Adrenal gland (tissue), 9 donors: ENCODE measurements at regions not wholly inside any gene's neighbourhood (a gene's known extent, or its start where the extent isn't known, plus 50 kb on each side); places are given as distances from the start of the nearest gene placed in this dataset.

Experiments
- DNase-seq, 7 donors: peaks; one replicate each; pipeline ENCODE4 v3.0.0-alpha.2; 2019 to 2020
- H3K27ac ChIP-seq, 5 donors: fragments of 200-600 bp; sonication (generic) in 4 of 5; 1 replicate in 3 of 5; 2 replicates in 2 of 5; pipeline versions ENCODE4 v1.5.1 to v1.8.0; 2016 to 2020; ENCODE audit warnings: mild to moderate bottlenecking in 1 of 5
- H3K27me3 ChIP-seq: fragments of 200-600 bp; 2 replicates; pipeline ENCODE4 v1.8.0; 2021
- H3K36me3 ChIP-seq, 2 donors: fragments of 200-600 bp; replicated peaks in 1 of 2; 1 replicate in 1 of 2; 2 replicates in 1 of 2; pipeline versions ENCODE4 v1.5.1 to v1.8.0; 2018 to 2022
- H3K4me1 ChIP-seq, 2 donors: fragments of 200-600 bp; replicated peaks in 1 of 2; 1 replicate in 1 of 2; 2 replicates in 1 of 2; pipeline versions ENCODE4 v1.5.1 to v1.8.0; 2018 to 2021
- H3K4me3 ChIP-seq, 4 donors: fragments of 200-600 bp; sonication (generic) in 3 of 4; one replicate each; pipeline ENCODE4 v1.5.1; 2016 to 2018
- H3K9me3 ChIP-seq, 3 donors: fragments of 200-600 bp; sonication (generic) in 1 of 3; replicated peaks in 1 of 3; 1 replicate in 2 of 3; 2 replicates in 1 of 3; pipeline versions ENCODE4 v1.5.1 to v1.8.0; 2016 to 2021
- POLR2A ChIP-seq, 2 donors: fragments of 450-650 bp; IDR thresholded peaks; one replicate each; pipeline ENCODE4 v1.6.1; 2017; ENCODE audit warnings: antibody characterized with exemption in 2 of 2, mild to moderate bottlenecking in 2 of 2, moderate library complexity in 1 of 2
- WGBS, 4 donors: extraction: QIAGEN DNeasy Blood & Tissue Kit in 2 of 4; methylation state at CpG; one replicate each; pipeline versions ENCODE4 v1.1.5 to v1.1.7; 2013 to 2017; 5-methylcytosine and 5-hydroxymethylcytosine counted together
- intact Hi-C, 2 donors: fragments of 100-400 bp; cut with DNase I; formaldehyde crosslinking; loops; one replicate each; pipeline versions ENCODE4 v1.14.1 to v1.15.0; 2022 to 2023
- TF ChIP-seq, protein P1 (sequence below), 6 experiments: fragments of 450-650 bp in 4 of 6; fragments of 200-600 bp in 2 of 6; sonication (generic) in 1 of 6; IDR thresholded peaks; 1 replicate in 5 of 6; 2 replicates in 1 of 6; pipeline versions ENCODE4 v1.5.1 to v1.8.0; 2016 to 2021; ENCODE audit warnings: antibody characterized with exemption in 6 of 6, mild to moderate bottlenecking in 2 of 6, moderate library complexity in 1 of 6
- donor health status: healthy with polysubstance abuse.
- donor health status: Bipolar disorder and iron deficiency.
- donor health status: DM: yes; HTN: yes; CAD: no.
- donor health status: DM: no; HTN: no; CAD: no.
- donor health status: DM: no; HTN: no; CAD: no.

DNA sequence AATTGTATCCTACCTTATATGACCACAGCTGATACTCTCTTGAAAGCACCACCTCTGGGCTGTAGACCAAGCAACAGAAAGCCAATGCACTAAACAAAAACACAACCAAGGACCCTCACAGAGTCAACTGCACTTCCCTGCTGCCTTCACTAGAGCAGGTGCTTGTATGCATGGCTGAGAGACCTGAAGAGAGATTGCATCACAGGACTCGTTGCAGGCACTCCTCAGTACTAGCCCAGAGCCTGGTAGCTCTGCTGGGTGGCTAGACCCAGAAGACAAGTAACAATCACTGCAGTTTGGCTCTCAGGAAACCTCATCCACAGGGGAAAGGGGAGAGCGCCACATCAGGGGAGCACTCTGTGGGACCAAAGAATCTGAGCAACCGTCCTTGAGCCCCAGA, 521.6 kb upstream of the IMPG1 start:
- H3K36me3 ChIP-seq, result no peaks in the 10 kb centered on the region
- no peak overlapping the region for H3K4me3 ChIP-seq
- TF ChIP-seq, protein P1, sequence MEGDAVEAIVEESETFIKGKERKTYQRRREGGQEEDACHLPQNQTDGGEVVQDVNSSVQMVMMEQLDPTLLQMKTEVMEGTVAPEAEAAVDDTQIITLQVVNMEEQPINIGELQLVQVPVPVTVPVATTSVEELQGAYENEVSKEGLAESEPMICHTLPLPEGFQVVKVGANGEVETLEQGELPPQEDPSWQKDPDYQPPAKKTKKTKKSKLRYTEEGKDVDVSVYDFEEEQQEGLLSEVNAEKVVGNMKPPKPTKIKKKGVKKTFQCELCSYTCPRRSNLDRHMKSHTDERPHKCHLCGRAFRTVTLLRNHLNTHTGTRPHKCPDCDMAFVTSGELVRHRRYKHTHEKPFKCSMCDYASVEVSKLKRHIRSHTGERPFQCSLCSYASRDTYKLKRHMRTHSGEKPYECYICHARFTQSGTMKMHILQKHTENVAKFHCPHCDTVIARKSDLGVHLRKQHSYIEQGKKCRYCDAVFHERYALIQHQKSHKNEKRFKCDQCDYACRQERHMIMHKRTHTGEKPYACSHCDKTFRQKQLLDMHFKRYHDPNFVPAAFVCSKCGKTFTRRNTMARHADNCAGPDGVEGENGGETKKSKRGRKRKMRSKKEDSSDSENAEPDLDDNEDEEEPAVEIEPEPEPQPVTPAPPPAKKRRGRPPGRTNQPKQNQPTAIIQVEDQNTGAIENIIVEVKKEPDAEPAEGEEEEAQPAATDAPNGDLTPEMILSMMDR (IDR thresholded peaks at IDR 0.05), result no peak
- TF ChIP-seq POLR2A (IDR thresholded peaks at IDR 0.05), result no peak
- WGBS, 4 donors, result 64 to 87% (median 74%) methylated on average over 2 to 3 of the region's 3 CpGs
- H3K9me3 ChIP-seq, result peaks cover 0 to 4% (median 0%) of the 10 kb centered on the region in 3 donors
- H3K27ac ChIP-seq, result no peak overlapping the region
- H3K4me1 ChIP-seq, result no peaks in the 10 kb centered on the region
- no peak for DNase-seq
- no peaks in the 10 kb centered on the region for H3K27me3 ChIP-seq
- intact Hi-C loops, result no loop called here

DNA sequence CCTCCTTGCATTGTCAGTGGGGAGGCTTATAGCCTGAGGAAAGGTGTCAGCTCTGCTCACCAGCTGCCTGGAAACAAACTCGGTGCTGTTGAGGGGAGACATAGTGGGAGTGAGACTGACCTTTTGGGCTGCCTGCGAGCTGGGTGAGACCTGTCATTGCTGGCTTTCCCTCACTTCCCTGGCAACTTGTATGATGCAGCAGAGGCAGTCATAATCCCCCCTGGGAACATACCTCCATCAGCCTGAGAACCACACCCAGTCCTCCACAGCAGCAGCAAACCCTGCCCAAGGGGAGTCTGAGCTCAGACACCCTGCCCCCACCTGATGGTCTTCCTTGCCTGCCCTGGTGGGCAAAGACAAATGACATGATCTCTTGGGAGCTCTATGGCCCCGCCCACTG, 521.2 kb upstream of the IMPG1 start:
- TF ChIP-seq POLR2A (IDR thresholded peaks at IDR 0.05), result no peak
- TF ChIP-seq, protein P1 (IDR thresholded peaks at IDR 0.05), result no peak
- no peaks in the 10 kb centered on the region for H3K4me1 ChIP-seq
- no peaks in the 10 kb centered on the region for H3K36me3 ChIP-seq
- H3K27ac ChIP-seq, result no peak overlapping the region
- peaks cover 0 to 4% (median 0%) of the 10 kb centered on the region in 3 donors for H3K9me3 ChIP-seq
- no peaks in the 10 kb centered on the region for H3K27me3 ChIP-seq
- WGBS, 4 donors, result 57 to 72% (median 60%) methylated on average over 2 to 3 of the region's 3 CpGs; no CpG with 5 or more reads in 1 of the 4 donors
- no peak for DNase-seq
- intact Hi-C loops, result no loop called here
- H3K4me3 ChIP-seq, result no peak overlapping the region

DNA sequence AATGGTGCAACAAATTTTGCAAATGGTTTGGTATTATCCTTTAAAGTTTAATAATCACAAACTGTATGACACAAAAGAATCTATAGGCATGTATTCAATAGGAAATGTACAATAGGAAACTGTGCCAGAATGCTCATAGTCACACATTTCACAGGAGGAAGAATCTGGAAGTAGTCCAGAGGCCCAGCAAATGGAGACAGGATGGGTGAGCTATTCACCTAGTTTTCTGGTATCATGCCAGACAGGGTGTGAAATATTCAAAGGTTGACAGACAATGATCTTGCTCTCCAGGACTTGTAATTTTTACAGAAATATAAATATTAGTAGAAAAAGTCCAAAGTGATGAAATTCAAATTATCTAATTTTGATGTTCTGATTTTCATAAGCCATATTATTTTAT, 520.1 kb upstream of the IMPG1 start:
- no peak for DNase-seq
- no peaks in the 10 kb centered on the region for H3K36me3 ChIP-seq
- H3K4me1 ChIP-seq, result no peaks in the 10 kb centered on the region
- H3K27ac ChIP-seq, result no peak overlapping the region
- no peaks in the 10 kb centered on the region for H3K27me3 ChIP-seq
- intact Hi-C loops, result no loop called here
- no peak overlapping the region for H3K4me3 ChIP-seq
- peaks cover 0 to 4% (median 0%) of the 10 kb centered on the region in 3 donors for H3K9me3 ChIP-seq
- TF ChIP-seq, protein P1 (IDR thresholded peaks at IDR 0.05), result no peak
- no peak for TF ChIP-seq POLR2A (IDR thresholded peaks at IDR 0.05)

DNA sequence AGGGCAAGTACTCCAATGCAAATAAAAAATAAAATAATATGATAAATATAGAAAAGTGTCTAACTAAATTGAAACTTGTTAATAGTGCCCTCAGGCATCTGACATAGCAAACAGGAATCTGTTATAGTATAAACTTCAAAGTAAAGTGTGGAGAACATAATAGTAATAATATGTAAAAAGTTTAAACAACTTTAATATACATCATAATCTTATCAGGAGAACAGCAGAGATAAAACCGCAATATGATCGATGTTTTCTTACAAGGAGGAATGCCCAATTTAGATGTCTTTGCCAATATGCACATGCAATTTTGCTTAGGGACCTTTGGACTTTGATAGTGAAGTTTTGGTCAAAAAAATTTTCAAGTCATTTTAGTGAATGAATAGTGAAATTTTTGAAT, 514.8 kb upstream of the IMPG1 start:
- DNase-seq, result no peak
- TF ChIP-seq POLR2A (IDR thresholded peaks at IDR 0.05), result no peak
- TF ChIP-seq, protein P1 (IDR thresholded peaks at IDR 0.05), result no peak
- peaks cover 0 to 3% (median 0%) of the 10 kb centered on the region in 3 donors for H3K9me3 ChIP-seq
- H3K27me3 ChIP-seq, result no peaks in the 10 kb centered on the region
- no peaks in the 10 kb centered on the region for H3K36me3 ChIP-seq
- WGBS, 4 donors, result 25 to 49% (median 36%) methylated on average over 2 of the region's 2 CpGs
- no peak overlapping the region for H3K4me3 ChIP-seq
- H3K27ac ChIP-seq, result no peak overlapping the region
- H3K4me1 ChIP-seq, result no peaks in the 10 kb centered on the region
- intact Hi-C loops, result no loop called here
